Adrenal gland (tissue), 5 donors: ENCODE measurements at regions not wholly inside any gene's neighbourhood (a gene's known extent, or its start where the extent isn't known, plus 50 kb on each side); places are given as distances from the start of the nearest gene placed in this dataset.

Experiments used
- CTCF ChIP-seq, 6 experiments: fragments of 450-650 bp in 4 of 6; fragments of 200-600 bp in 2 of 6; sonication (generic) in 1 of 6; IDR thresholded peaks; 1 replicate in 5 of 6; 2 replicates in 1 of 6; pipeline versions ENCODE4 v1.5.1 to v1.8.0; 2016 to 2021; ENCODE audit warnings: antibody characterized with exemption in 6 of 6, mild to moderate bottlenecking in 2 of 6, moderate library complexity in 1 of 6
- POLR2A ChIP-seq, 2 donors: fragments of 450-650 bp; IDR thresholded peaks; one replicate each; pipeline ENCODE4 v1.6.1; 2017; ENCODE audit warnings: antibody characterized with exemption in 2 of 2, mild to moderate bottlenecking in 2 of 2, moderate library complexity in 1 of 2
- donor health status: DM: no; HTN: no; CAD: no.

GRCh38 chr2:116264872-116265271 lies 1549.6 kb upstream of the DDX18 start:
- no peak for TF ChIP-seq CTCF (IDR thresholded peaks at IDR 0.05)
- no peak for TF ChIP-seq POLR2A (IDR thresholded peaks at IDR 0.05)
